Activated B cell treated with CpG ODN at 0.5 μM for 24 hours (primary cell): ENCODE measurements at regions not wholly inside any gene's neighbourhood (a gene's known extent, or its start where the extent isn't known, plus 50 kb on each side); places are given as distances from the start of the nearest gene placed in this dataset.
"Not testable (repeated sequence)": the region's sequence is repeated elsewhere in the genome, so short reads cannot be mapped to it uniquely, and the experiment has no call there.

Experiments
- ATAC-seq: fragments of 200-7000 bp; cut with Tn5 transposase; one replicate; pipeline ENCODE4 v1.10.0; 2021; ENCODE audit warnings: low read depth, mild to moderate bottlenecking, moderate library complexity
- CTCF ChIA-PET: fragments of 350-600 bp; sonication (Branson Sonifier 250); formaldehyde crosslinking; loops from one replicate; lab custom pipeline; 2021; ENCODE audit warnings: antibody characterized with exemption; lab: Charles Lee
- POLR2A ChIA-PET: fragments of 350-600 bp; sonication (Branson Sonifier 250); formaldehyde crosslinking; loops from one replicate; lab custom pipeline; 2021; ENCODE audit warnings: antibody characterized with exemption; lab: Charles Lee
- DNase-seq: peaks from one replicate; pipeline ENCODE4 v3.0.0; 2022
- H3K27ac Mint-ChIP-seq: one replicate; pipeline ENCODE4 v1.8.0; 2020; ENCODE audit warnings: mixed read lengths
- H3K27me3 Mint-ChIP-seq: one replicate; pipeline ENCODE4 v1.8.0; 2021; ENCODE audit warnings: mixed read lengths
- H3K36me3 Mint-ChIP-seq: one replicate; pipeline ENCODE4 v1.8.0; 2021; ENCODE audit warnings: low read depth, mixed read lengths
- H3K4me1 Mint-ChIP-seq: one replicate; pipeline ENCODE4 v1.8.0; 2021; ENCODE audit warnings: mixed read lengths
- H3K4me3 Mint-ChIP-seq: one replicate; pipeline ENCODE4 v1.8.0; 2020; ENCODE audit warnings: mild to moderate bottlenecking, mixed read lengths
- H3K9me3 Mint-ChIP-seq: one replicate; pipeline ENCODE4 v1.8.0; 2020; ENCODE audit warnings: mixed read lengths
- intact Hi-C: fragments of 100-400 bp; cut with micrococcal nuclease; formaldehyde crosslinking; loops from one replicate; pipeline ENCODE4 v1.15.1; 2024
- TF ChIP-seq, protein P1 (sequence below): fragments of 200-600 bp; IDR thresholded peaks from one replicate; pipeline ENCODE4 v1.8.0; 2022; ENCODE audit warnings: antibody characterized with exemption, mild to moderate bottlenecking

DNA sequence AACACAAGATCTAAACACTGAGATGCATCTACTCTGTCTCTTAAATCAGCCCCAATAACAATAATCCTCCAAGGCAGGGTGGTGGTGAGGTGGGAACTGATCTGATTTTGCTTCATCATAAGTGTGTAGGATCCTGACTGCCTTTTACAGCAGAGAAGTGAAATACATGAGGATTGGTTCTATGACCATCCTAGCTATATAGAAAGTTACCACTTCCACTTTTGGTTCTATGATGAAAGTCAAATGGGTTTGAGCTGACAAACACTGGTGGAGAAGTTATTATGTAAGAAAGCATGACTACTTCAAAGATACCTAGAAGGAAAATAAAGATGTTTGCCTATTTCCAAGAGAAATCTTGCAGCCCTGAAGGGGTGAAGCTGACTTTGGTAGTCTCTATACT lies 181.6 kb downstream of the NKX6-1 start:
- no peak overlapping the region for H3K27ac Mint-ChIP-seq
- no peaks in the 10 kb centered on the region for H3K36me3 Mint-ChIP-seq
- ATAC-seq (no peak), DNase-seq (no peak)
- no peaks in the 10 kb centered on the region for H3K27me3 Mint-ChIP-seq
- TF ChIP-seq, protein P1, sequence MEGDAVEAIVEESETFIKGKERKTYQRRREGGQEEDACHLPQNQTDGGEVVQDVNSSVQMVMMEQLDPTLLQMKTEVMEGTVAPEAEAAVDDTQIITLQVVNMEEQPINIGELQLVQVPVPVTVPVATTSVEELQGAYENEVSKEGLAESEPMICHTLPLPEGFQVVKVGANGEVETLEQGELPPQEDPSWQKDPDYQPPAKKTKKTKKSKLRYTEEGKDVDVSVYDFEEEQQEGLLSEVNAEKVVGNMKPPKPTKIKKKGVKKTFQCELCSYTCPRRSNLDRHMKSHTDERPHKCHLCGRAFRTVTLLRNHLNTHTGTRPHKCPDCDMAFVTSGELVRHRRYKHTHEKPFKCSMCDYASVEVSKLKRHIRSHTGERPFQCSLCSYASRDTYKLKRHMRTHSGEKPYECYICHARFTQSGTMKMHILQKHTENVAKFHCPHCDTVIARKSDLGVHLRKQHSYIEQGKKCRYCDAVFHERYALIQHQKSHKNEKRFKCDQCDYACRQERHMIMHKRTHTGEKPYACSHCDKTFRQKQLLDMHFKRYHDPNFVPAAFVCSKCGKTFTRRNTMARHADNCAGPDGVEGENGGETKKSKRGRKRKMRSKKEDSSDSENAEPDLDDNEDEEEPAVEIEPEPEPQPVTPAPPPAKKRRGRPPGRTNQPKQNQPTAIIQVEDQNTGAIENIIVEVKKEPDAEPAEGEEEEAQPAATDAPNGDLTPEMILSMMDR, result no peak
- ChIA-PET POLR2A (no interaction called here), CTCF (no interaction called here)
- H3K4me3 Mint-ChIP-seq, result no peak overlapping the region
- no peaks in the 10 kb centered on the region for H3K4me1 Mint-ChIP-seq
- H3K9me3 Mint-ChIP-seq, result peaks cover 4% of the 10 kb centered on the region
- intact Hi-C loops, result no loop called here

DNA sequence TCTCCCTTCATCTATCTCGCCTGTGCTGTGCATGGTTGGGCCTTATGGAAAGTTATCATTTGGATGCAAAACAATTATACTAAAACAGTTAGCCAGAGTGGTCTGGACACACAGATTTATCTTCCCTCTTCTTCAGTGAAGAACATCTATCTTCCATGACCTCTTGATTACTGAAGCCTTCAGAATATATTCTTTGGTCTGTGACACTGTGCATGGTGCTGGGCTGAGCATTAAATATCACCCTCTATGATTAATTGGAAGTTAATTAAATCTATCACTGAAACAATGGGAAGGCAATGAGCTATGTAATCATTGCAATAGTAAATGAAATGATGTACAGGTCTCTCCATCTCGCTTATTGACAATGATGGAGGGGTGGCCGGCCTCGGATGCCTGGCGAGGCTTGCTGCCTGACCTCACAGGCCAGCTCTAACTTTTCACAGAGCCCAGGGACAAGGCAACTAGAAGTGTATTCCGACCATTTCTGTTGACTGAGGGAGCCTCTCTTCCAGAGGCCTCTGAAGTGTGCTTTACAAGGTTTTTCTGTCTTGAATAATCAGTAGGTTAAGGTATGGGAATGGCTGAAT lies 186.6 kb downstream of the NKX6-1 start:
- ChIA-PET POLR2A (no interaction called here), CTCF (no interaction called here)
- intact Hi-C loops, result no loop called here
- no peaks in the 10 kb centered on the region for H3K36me3 Mint-ChIP-seq
- ATAC-seq, result no peak
- TF ChIP-seq, protein P1, result no peak
- H3K4me1 Mint-ChIP-seq, result no peaks in the 10 kb centered on the region
- DNase-seq, result no peak
- H3K4me3 Mint-ChIP-seq, result no peak overlapping the region
- no peak overlapping the region for H3K27ac Mint-ChIP-seq
- H3K9me3 Mint-ChIP-seq, result peaks cover 2% of the 10 kb centered on the region
- H3K27me3 Mint-ChIP-seq, result no peaks in the 10 kb centered on the region

- DNase-seq (no peak), ATAC-seq (no peak)
- POLR2A ChIA-PET, result no interaction called here
- Mint-ChIP-seq H3K27me3 (no peaks in the 10 kb centered on the region), H3K36me3 (no peaks in the 10 kb centered on the region), H3K9me3 (peaks cover 2% of the 10 kb centered on the region), H3K27ac (no peak overlapping the region), H3K4me1 (no peaks in the 10 kb centered on the region), H3K4me3 (no peak overlapping the region)
- intact Hi-C loops, result no loop called here
- TF ChIP-seq, protein P1, result no peak
- CTCF ChIA-PET, result no interaction called here
These were observed 189.9 kb downstream of the NKX6-1 start for GRCh38 chr4:84309191-84309590.

GRCh38 chr4:84298719-84299254 lies 200.3 kb downstream of the NKX6-1 start:
- DNase-seq, H3K9me3 Mint-ChIP-seq, CTCF ChIA-PET, H3K27ac Mint-ChIP-seq, H3K36me3 Mint-ChIP-seq, intact Hi-C loops, H3K27me3 Mint-ChIP-seq, ATAC-seq, H3K4me3 Mint-ChIP-seq, POLR2A ChIA-PET, H3K4me1 Mint-ChIP-seq: not testable (repeated sequence)

DNA sequence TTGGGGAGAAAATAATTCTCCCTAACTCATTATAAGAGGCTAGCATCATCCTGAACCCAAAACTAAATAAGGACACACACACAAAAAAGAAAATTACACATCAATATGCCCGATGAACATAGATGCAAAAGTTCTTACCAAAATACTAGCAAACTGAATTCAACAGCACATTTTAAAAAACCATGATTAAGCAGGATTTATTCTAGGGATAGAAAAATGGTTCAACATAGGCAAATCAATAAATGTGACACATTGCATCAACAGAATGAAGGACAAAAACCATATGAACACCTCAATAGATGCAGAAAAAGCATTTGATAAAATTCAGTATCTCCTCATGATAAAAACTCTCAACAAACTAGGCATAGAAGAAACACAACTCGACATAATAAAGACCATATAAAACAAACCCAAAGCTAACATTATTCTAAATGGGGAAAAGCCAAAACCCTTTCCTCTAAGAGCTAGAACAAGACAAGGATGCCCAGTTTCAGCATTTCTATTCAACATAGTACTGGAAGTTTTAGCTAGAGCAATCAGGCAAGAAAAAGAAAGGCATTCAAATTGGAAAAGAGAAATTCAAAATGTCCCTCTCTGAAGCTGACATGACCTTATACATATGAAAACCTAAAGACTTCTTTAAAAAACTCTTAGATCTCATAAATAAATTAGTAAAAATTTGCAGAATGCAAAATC lies 200.9 kb downstream of the NKX6-1 start:
- ATAC-seq, result no peak
- intact Hi-C loops, result no loop called here
- ChIA-PET CTCF (no interaction called here), POLR2A (no interaction called here)
- Mint-ChIP-seq H3K27ac (no peak overlapping the region), H3K36me3 (no peaks in the 10 kb centered on the region), H3K4me3 (no peak overlapping the region), H3K4me1 (no peaks in the 10 kb centered on the region), H3K9me3 (peaks cover 5% of the 10 kb centered on the region), H3K27me3 (no peaks in the 10 kb centered on the region)
- TF ChIP-seq, protein P1, result no peak
- no peak for DNase-seq
